ENCODE measurements at regions not wholly inside any gene's neighbourhood (a gene's known extent, or its start where the extent isn't known, plus 50 kb on each side); places are given as distances from the start of the nearest gene placed in this dataset.
"Not testable (repeated sequence)": the region's sequence is repeated elsewhere in the genome, so short reads cannot be mapped to it uniquely, and the experiment has no call there.

- FAIRE-seq (no peak), DNase-seq (ENCODE audit: insufficient read length, low spot score) (no peak)
- no peak for TF ChIP-seq TAF1 (IDR thresholded peaks at IDR 0.05; ENCODE audit: low read depth, low read length)
- no peak for TF ChIP-seq POLR2AphosphoS5 (IDR thresholded peaks at IDR 0.05; ENCODE audit: low read depth, low read length)
- no peak for TF ChIP-seq SPI1 (IDR thresholded peaks at IDR 0.05; ENCODE audit: low read depth, low read length)
- TF ChIP-seq POLR2A (IDR thresholded peaks at IDR 0.05; ENCODE audit: low read depth, low read length), result no peak
- TF ChIP-seq POU2F2 (IDR thresholded peaks at IDR 0.05; ENCODE audit: low read depth, low read length), result no peak
- no peak for TF ChIP-seq PAX5 (IDR thresholded peaks at IDR 0.05; ENCODE audit: insufficient read depth, low read length, severe bottlenecking)
Observed at GRCh38 chr1:195193134-195193533, 1415.1 kb downstream of the KCNT2 start.

- TF ChIP-seq TAF1 (IDR thresholded peaks at IDR 0.05; ENCODE audit: low read depth, low read length) (no peak), POU2F2 (IDR thresholded peaks at IDR 0.05; ENCODE audit: low read depth, low read length) (no peak), POLR2AphosphoS5 (IDR thresholded peaks at IDR 0.05; ENCODE audit: low read depth, low read length) (no peak), POLR2A (IDR thresholded peaks at IDR 0.05; ENCODE audit: low read depth, low read length) (no peak), PAX5 (IDR thresholded peaks at IDR 0.05; ENCODE audit: insufficient read depth, low read length, severe bottlenecking) (no peak)
- no peak for FAIRE-seq
- DNase-seq (ENCODE audit: insufficient read length, low spot score), result no peak
Observed at GRCh38 chr1:195188821-195189220, 1419.4 kb downstream of the KCNT2 start.

GRCh38 chr1:195186544-195186943, 1421.7 kb downstream of the KCNT2 start:
- no peak for FAIRE-seq
- no peak for DNase-seq (ENCODE audit: insufficient read length, low spot score)
- TF ChIP-seq SPI1 (IDR thresholded peaks at IDR 0.05; ENCODE audit: low read depth, low read length), result no peak
- TF ChIP-seq POLR2AphosphoS5 (IDR thresholded peaks at IDR 0.05; ENCODE audit: low read depth, low read length), result no peak
- TF ChIP-seq POU2F2 (IDR thresholded peaks at IDR 0.05; ENCODE audit: low read depth, low read length), result no peak
- no peak for TF ChIP-seq TAF1 (IDR thresholded peaks at IDR 0.05; ENCODE audit: low read depth, low read length)
- TF ChIP-seq PAX5 (IDR thresholded peaks at IDR 0.05; ENCODE audit: insufficient read depth, low read length, severe bottlenecking), result no peak
- TF ChIP-seq POLR2A (IDR thresholded peaks at IDR 0.05; ENCODE audit: low read depth, low read length), result no peak

- no peak for TF ChIP-seq PAX5 (IDR thresholded peaks at IDR 0.05; ENCODE audit: insufficient read depth, low read length, severe bottlenecking)
- TF ChIP-seq SPI1 (IDR thresholded peaks at IDR 0.05; ENCODE audit: low read depth, low read length), result no peak
- no peak for TF ChIP-seq POLR2AphosphoS5 (IDR thresholded peaks at IDR 0.05; ENCODE audit: low read depth, low read length)
- TF ChIP-seq TAF1 (IDR thresholded peaks at IDR 0.05; ENCODE audit: low read depth, low read length), result no peak
- TF ChIP-seq POU2F2 (IDR thresholded peaks at IDR 0.05; ENCODE audit: low read depth, low read length), result no peak
- no peak for TF ChIP-seq POLR2A (IDR thresholded peaks at IDR 0.05; ENCODE audit: low read depth, low read length)
- DNase-seq (ENCODE audit: insufficient read length, low spot score), result no peak
- no peak for FAIRE-seq
Observed at GRCh38 chr1:195185736-195186135, 1422.5 kb downstream of the KCNT2 start.

- no peak for TF ChIP-seq POLR2A (IDR thresholded peaks at IDR 0.05; ENCODE audit: low read depth, low read length)
- DNase-seq (ENCODE audit: insufficient read length, low spot score) (no peak), FAIRE-seq (no peak)
Observed at GRCh38 chr1:195185321-195185720, 1422.9 kb downstream of the KCNT2 start.

GRCh38 chr1:195173753-195174152, 1434.5 kb downstream of the KCNT2 start:
- FAIRE-seq (no peak), DNase-seq (ENCODE audit: insufficient read length, low spot score) (no peak)
- TF ChIP-seq TAF1 (IDR thresholded peaks at IDR 0.05; ENCODE audit: low read depth, low read length), result no peak
- no peak for TF ChIP-seq SPI1 (IDR thresholded peaks at IDR 0.05; ENCODE audit: low read depth, low read length)
- no peak for TF ChIP-seq POLR2AphosphoS5 (IDR thresholded peaks at IDR 0.05; ENCODE audit: low read depth, low read length)
- TF ChIP-seq POLR2A (IDR thresholded peaks at IDR 0.05; ENCODE audit: low read depth, low read length), result no peak
- no peak for TF ChIP-seq POU2F2 (IDR thresholded peaks at IDR 0.05; ENCODE audit: low read depth, low read length)
- TF ChIP-seq PAX5 (IDR thresholded peaks at IDR 0.05; ENCODE audit: insufficient read depth, low read length, severe bottlenecking), result no peak

- FAIRE-seq; DNase-seq (ENCODE audit: insufficient read length, low spot score): not testable (repeated sequence)
Observed at GRCh38 chr1:195159795-195160194, 1448.4 kb downstream of the KCNT2 start.

- DNase-seq (ENCODE audit: insufficient read length, low spot score) (no peak), FAIRE-seq (no peak)
- TF ChIP-seq POLR2AphosphoS5 (IDR thresholded peaks at IDR 0.05; ENCODE audit: low read depth, low read length) (no peak), POLR2A (IDR thresholded peaks at IDR 0.05; ENCODE audit: low read depth, low read length) (no peak), SPI1 (IDR thresholded peaks at IDR 0.05; ENCODE audit: low read depth, low read length) (no peak), PAX5 (IDR thresholded peaks at IDR 0.05; ENCODE audit: insufficient read depth, low read length, severe bottlenecking) (no peak), TAF1 (IDR thresholded peaks at IDR 0.05; ENCODE audit: low read depth, low read length) (no peak), POU2F2 (IDR thresholded peaks at IDR 0.05; ENCODE audit: low read depth, low read length) (no peak)
Observed at GRCh38 chr1:195158091-195158490, 1450.1 kb downstream of the KCNT2 start.

- DNase-seq (ENCODE audit: insufficient read length, low spot score) (no peak), FAIRE-seq (no peak)
- no peak for TF ChIP-seq TAF1 (IDR thresholded peaks at IDR 0.05; ENCODE audit: low read depth, low read length)
- TF ChIP-seq SPI1 (IDR thresholded peaks at IDR 0.05; ENCODE audit: low read depth, low read length), result no peak
- no peak for TF ChIP-seq PAX5 (IDR thresholded peaks at IDR 0.05; ENCODE audit: insufficient read depth, low read length, severe bottlenecking)
- TF ChIP-seq POLR2A (IDR thresholded peaks at IDR 0.05; ENCODE audit: low read depth, low read length), result no peak
- no peak for TF ChIP-seq POLR2AphosphoS5 (IDR thresholded peaks at IDR 0.05; ENCODE audit: low read depth, low read length)
- no peak for TF ChIP-seq POU2F2 (IDR thresholded peaks at IDR 0.05; ENCODE audit: low read depth, low read length)
Observed at GRCh38 chr1:195153107-195153506, 1455.1 kb downstream of the KCNT2 start.

GRCh38 chr1:195150768-195151167, 1457.5 kb downstream of the KCNT2 start:
- no peak for DNase-seq (ENCODE audit: insufficient read length, low spot score)
- FAIRE-seq, result no peak
- no peak for TF ChIP-seq PAX5 (IDR thresholded peaks at IDR 0.05; ENCODE audit: insufficient read depth, low read length, severe bottlenecking)
- no peak for TF ChIP-seq TAF1 (IDR thresholded peaks at IDR 0.05; ENCODE audit: low read depth, low read length)
- no peak for TF ChIP-seq SPI1 (IDR thresholded peaks at IDR 0.05; ENCODE audit: low read depth, low read length)
- no peak for TF ChIP-seq POLR2AphosphoS5 (IDR thresholded peaks at IDR 0.05; ENCODE audit: low read depth, low read length)
- no peak for TF ChIP-seq POU2F2 (IDR thresholded peaks at IDR 0.05; ENCODE audit: low read depth, low read length)
- TF ChIP-seq POLR2A (IDR thresholded peaks at IDR 0.05; ENCODE audit: low read depth, low read length), result no peak
